ENCODE measurements at regions not wholly inside any gene's neighbourhood (a gene's known extent, or its start where the extent isn't known, plus 50 kb on each side); places are given as distances from the start of the nearest gene placed in this dataset.

DNA sequence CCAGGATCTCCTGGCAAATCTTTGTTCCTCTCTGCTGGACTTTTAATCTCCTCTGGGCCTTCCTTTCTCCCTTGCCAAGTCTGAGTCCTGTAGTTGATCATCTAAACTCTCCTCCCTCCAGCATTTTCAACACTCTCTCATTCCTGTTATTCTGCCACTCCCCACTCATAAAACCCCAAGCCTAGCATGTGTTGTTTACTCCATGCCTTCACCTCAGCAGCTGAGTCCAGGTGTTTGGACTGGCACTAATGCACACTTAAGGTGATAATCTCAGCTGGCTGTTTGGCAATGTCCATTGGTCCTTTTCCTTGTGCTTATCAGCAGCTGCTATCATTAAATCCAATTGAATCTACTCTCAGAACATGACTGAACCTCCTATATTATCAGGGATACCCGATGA lies 876.8 kb upstream of the TENM4 start:
- ChIA-PET SMC1A (ENCODE audit: uncharacterized antibody, unreplicated experiment) (no interaction called here), CTCF (no interaction called here), RAD21 (ENCODE audit: unreplicated experiment) (no interaction called here), POLR2A (no interaction called here)
- intact Hi-C loops (cut with micrococcal nuclease; ENCODE audit: unreplicated experiment) (no loop called here), in situ Hi-C loops (cut with MboI) (no loop called here)
- TF ChIP-seq YBX1 (IDR thresholded peaks at IDR 0.05) (no peak), RBBP5 (conservative IDR thresholded peaks at IDR 0.05) (no peak), HDAC2 (IDR thresholded peaks at IDR 0.05) (no peak), BCL11A (IDR thresholded peaks at IDR 0.05; ENCODE audit: low read depth, low read length) (no peak)
- TF ChIP-seq, protein P1, sequence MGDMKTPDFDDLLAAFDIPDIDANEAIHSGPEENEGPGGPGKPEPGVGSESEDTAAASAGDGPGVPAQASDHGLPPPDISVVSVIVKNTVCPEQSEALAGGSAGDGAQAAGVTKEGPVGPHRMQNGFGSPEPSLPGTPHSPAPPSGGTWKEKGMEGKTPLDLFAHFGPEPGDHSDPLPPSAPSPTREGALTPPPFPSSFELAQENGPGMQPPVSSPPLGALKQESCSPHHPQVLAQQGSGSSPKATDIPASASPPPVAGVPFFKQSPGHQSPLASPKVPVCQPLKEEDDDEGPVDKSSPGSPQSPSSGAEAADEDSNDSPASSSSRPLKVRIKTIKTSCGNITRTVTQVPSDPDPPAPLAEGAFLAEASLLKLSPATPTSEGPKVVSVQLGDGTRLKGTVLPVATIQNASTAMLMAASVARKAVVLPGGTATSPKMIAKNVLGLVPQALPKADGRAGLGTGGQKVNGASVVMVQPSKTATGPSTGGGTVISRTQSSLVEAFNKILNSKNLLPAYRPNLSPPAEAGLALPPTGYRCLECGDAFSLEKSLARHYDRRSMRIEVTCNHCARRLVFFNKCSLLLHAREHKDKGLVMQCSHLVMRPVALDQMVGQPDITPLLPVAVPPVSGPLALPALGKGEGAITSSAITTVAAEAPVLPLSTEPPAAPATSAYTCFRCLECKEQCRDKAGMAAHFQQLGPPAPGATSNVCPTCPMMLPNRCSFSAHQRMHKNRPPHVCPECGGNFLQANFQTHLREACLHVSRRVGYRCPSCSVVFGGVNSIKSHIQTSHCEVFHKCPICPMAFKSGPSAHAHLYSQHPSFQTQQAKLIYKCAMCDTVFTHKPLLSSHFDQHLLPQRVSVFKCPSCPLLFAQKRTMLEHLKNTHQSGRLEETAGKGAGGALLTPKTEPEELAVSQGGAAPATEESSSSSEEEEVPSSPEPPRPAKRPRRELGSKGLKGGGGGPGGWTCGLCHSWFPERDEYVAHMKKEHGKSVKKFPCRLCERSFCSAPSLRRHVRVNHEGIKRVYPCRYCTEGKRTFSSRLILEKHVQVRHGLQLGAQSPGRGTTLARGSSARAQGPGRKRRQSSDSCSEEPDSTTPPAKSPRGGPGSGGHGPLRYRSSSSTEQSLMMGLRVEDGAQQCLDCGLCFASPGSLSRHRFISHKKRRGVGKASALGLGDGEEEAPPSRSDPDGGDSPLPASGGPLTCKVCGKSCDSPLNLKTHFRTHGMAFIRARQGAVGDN (IDR thresholded peaks at IDR 0.05): no peak
- TF ChIP-seq, protein P2, sequence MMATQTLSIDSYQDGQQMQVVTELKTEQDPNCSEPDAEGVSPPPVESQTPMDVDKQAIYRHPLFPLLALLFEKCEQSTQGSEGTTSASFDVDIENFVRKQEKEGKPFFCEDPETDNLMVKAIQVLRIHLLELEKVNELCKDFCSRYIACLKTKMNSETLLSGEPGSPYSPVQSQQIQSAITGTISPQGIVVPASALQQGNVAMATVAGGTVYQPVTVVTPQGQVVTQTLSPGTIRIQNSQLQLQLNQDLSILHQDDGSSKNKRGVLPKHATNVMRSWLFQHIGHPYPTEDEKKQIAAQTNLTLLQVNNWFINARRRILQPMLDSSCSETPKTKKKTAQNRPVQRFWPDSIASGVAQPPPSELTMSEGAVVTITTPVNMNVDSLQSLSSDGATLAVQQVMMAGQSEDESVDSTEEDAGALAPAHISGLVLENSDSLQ (IDR thresholded peaks at IDR 0.05): no peak
- TF ChIP-seq, protein P3, sequence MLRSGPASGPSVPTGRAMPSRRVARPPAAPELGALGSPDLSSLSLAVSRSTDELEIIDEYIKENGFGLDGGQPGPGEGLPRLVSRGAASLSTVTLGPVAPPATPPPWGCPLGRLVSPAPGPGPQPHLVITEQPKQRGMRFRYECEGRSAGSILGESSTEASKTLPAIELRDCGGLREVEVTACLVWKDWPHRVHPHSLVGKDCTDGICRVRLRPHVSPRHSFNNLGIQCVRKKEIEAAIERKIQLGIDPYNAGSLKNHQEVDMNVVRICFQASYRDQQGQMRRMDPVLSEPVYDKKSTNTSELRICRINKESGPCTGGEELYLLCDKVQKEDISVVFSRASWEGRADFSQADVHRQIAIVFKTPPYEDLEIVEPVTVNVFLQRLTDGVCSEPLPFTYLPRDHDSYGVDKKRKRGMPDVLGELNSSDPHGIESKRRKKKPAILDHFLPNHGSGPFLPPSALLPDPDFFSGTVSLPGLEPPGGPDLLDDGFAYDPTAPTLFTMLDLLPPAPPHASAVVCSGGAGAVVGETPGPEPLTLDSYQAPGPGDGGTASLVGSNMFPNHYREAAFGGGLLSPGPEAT (IDR thresholded peaks at IDR 0.05; ENCODE audit: low read depth): no peak
- TF ChIP-seq, protein P4, sequence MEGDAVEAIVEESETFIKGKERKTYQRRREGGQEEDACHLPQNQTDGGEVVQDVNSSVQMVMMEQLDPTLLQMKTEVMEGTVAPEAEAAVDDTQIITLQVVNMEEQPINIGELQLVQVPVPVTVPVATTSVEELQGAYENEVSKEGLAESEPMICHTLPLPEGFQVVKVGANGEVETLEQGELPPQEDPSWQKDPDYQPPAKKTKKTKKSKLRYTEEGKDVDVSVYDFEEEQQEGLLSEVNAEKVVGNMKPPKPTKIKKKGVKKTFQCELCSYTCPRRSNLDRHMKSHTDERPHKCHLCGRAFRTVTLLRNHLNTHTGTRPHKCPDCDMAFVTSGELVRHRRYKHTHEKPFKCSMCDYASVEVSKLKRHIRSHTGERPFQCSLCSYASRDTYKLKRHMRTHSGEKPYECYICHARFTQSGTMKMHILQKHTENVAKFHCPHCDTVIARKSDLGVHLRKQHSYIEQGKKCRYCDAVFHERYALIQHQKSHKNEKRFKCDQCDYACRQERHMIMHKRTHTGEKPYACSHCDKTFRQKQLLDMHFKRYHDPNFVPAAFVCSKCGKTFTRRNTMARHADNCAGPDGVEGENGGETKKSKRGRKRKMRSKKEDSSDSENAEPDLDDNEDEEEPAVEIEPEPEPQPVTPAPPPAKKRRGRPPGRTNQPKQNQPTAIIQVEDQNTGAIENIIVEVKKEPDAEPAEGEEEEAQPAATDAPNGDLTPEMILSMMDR (IDR thresholded peaks at IDR 0.05 in 2 of 3, conservative IDR thresholded peaks at IDR 0.05 in 1 of 3; ENCODE audit: control insufficient read depth in 2 of 3, extremely low read depth in 1 of 3, insufficient read depth in 1 of 3, low read depth in 3 of 3, low read length in 3 of 3): no peak
- no peak overlapping the region for H3K4me3 ChIP-seq
- ATAC-seq: no peak
- H3K27me3 ChIP-seq (replicated peaks in 1 of 2; ENCODE audit: control insufficient read depth in 2 of 2, insufficient read depth in 2 of 2, low read length in 1 of 2): no peaks in the 10 kb centered on the region
- H4K20me1 ChIP-seq (ENCODE audit: control insufficient read depth, insufficient read depth): no peaks in the 10 kb centered on the region
- no peak for FAIRE-seq
- no TSS peak for BruUV-seq (replicated peaks)
- no peaks in the 10 kb centered on the region for H3K9me3 ChIP-seq (replicated peaks; ENCODE audit: control insufficient read depth, insufficient read depth, low read length)
- no peak overlapping the region for H3K4me2 ChIP-seq (ENCODE audit: control insufficient read depth, insufficient read depth)
- no peak overlapping the region for H3K9ac ChIP-seq (ENCODE audit: control insufficient read depth, insufficient read depth, low read length)
- H3K79me2 ChIP-seq (ENCODE audit: control insufficient read depth, insufficient read depth, low read length): no peaks in the 10 kb centered on the region
- H3K36me3 ChIP-seq (ENCODE audit: control insufficient read depth in 2 of 2, insufficient read depth in 2 of 2, low read length in 1 of 2): no peaks in the 10 kb centered on the region
- no peaks in the 10 kb centered on the region for H3K4me1 ChIP-seq (ENCODE audit: control insufficient read depth, insufficient read depth, low read length)
- H2AFZ ChIP-seq (ENCODE audit: control insufficient read depth, low read depth, low read length): no peak overlapping the region
- DNase-seq (ENCODE audit: low read depth, low spot score): no peak
- no peak overlapping the region for H3K27ac ChIP-seq (ENCODE audit: control insufficient read depth, insufficient read depth)
- 4% methylated on average over 1 of the region's 1 CpG for WGBS (ENCODE audit: insufficient coverage, insufficient replicate concordance, low lambda C conversion rate, missing lambda C conversion rate)
